NCI-H146 treated with DMSO at 0.1 percent for 48 hours (cell line): ENCODE measurements at regions not wholly inside any gene's neighbourhood (a gene's known extent, or its start where the extent isn't known, plus 50 kb on each side); places are given as distances from the start of the nearest gene placed in this dataset.
"Not testable (repeated sequence)": the region's sequence is repeated elsewhere in the genome, so short reads cannot be mapped to it uniquely, and the experiment has no call there.

Experiments used
- DNase-seq: peaks from one replicate; lab custom pipeline; 2025; ENCODE audit not compliant: unreplicated experiment; lab: John Stamatoyannopoulos, UW

DNA sequence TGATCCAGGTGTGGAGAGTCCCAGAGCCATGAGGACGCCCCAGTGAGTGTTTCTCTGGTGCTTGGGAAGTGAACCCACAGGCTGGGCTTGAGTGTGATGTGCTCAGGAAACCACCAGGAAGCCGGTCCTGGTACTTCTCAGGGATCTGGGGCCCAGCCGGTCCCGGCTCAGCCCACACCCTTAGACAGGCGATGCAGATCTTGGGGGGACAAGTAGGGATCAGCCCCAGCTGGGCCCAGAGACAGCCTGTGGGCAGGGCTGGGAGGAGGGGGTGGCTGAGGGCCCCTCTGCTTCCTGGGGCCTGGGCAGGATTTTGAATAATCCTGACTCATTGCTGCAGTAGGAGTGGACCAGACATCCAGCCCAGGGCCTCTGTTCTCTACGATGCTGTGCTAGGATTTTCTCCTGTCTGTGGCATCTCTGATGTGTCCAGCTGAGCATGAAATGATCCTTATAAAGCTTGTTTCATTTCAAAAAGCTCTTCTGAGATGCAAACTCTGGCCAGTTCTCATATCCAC is 698.0 kb downstream of the PTPRU start:
- DNase-seq: no peak

- DNase-seq: no peak
These were observed 696.7 kb downstream of the PTPRU start for GRCh38 chr1:29933067-29933466.

DNA sequence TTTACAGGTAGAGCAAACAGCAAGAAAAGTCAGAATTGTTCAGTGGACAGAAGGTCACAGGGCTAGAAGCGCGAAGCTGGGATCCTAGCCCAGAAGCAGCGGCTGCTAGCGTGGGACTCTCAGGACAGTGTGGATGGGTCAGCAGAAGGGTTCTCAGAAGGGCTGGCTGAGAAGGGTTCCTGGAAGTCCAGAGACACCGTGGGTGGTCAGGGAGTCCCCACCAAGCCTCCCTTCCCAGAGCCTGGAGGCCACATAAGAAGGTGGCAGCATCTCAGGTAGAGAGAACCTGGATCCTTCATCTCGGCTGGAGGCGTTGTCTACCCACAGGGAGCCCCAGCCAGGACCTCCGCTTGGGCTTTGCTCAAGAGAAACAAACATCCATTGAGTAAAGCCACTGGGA is 696.3 kb downstream of the PTPRU start:
- DNase-seq: no peak

GRCh38 chr1:29931477-29932175 is 695.3 kb downstream of the PTPRU start:
- no peak for DNase-seq

GRCh38 chr1:29925058-29925457 is 688.7 kb downstream of the PTPRU start:
- no peak for DNase-seq

- DNase-seq: no peak
These were observed 687.7 kb downstream of the PTPRU start for GRCh38 chr1:29924017-29924431.

DNA sequence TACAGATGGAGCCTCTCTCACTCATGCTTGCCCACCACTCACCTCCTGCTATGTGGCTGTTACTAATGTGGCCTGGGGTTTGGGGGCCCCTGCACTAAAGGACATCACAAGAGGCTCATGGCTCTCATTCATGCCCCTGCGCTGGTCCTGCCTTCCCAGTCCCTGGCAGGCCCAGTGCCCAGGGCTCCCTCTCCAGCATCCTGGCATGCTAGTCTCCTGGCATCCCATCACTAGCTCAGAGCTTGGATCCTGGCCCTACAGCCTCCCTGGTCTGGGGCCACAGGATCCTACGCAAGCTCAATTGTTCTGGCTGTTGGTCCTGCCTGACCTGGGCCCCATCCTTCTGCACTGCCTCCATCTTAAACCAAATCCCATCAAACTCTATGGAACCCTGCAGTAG is 685.4 kb downstream of the PTPRU start:
- no peak for DNase-seq

- DNase-seq: no peak
These were observed 684.5 kb downstream of the PTPRU start for GRCh38 chr1:29920784-29921183.

GRCh38 chr1:29920316-29920715 is 684.0 kb downstream of the PTPRU start:
- DNase-seq: no peak

GRCh38 chr1:29919041-29919440 is 682.7 kb downstream of the PTPRU start:
- DNase-seq: not testable (repeated sequence)

- no peak for DNase-seq
These were observed 680.5 kb downstream of the PTPRU start for GRCh38 chr1:29916656-29917369.

DNA sequence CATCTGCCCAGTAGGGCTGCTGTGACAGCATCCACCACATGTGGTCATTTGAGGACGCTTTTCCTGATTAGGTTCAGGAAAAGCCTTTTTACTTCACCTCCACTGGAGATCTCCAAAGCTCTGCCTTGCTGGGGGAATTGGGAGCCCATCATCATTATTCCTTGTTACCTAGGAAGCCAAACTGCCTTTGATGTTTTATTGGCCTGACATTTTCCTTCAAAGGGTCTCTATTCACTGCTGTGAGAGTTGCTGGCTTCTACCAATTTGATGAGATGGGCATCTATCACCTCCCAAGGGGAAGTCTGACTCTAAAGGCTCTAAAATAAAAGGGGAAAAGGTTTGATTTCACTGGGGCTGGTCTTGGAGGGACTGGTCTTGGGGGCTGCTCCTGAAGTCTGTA is 678.6 kb downstream of the PTPRU start:
- no peak for DNase-seq

GRCh38 chr1:29912425-29912824 is 676.1 kb downstream of the PTPRU start:
- no peak for DNase-seq

DNA sequence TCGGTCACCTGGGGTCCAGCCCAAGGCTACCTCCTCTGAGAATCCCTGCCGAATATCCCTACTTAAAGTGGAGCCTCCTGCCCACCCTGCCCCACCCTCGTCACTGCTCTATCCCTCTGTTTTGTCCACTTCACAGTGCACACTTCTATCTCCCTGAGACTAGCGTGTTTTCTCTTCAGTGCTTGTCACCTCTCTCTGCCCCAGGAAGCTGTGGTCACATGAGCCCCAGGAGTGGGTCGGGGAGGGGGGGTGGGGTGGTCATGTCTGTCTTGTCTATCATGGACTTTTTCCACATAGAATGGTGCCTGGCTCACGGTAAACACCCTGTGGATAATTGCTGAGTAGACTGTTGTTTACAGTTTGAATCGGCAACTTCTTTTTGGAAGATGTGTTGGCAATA is 673.6 kb downstream of the PTPRU start:
- DNase-seq: no peak

DNA sequence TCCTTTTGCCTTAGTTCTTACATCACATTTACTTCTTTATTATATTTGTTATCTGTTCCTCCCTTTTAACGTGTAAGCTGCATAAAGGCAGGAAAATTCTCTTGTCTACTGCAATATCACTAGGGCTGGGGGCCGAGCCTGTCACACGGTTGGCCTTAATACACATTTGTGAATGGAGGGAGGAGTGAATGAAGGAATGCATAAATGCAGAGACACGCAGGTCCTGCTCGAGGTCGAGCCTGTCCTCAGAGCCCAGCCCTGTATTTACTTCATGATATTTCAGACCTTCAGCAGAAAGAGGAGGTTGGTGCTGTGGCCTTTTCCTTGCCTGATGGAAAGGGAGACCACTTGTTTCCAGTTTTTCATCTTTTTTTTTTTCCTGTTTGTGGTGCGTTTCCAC is 671.3 kb downstream of the PTPRU start:
- DNase-seq: no peak

- no peak for DNase-seq
These were observed 670.6 kb downstream of the PTPRU start for GRCh38 chr1:29906927-29907326.

- DNase-seq: no peak
These were observed 667.3 kb downstream of the PTPRU start for GRCh38 chr1:29903548-29904166.

DNA sequence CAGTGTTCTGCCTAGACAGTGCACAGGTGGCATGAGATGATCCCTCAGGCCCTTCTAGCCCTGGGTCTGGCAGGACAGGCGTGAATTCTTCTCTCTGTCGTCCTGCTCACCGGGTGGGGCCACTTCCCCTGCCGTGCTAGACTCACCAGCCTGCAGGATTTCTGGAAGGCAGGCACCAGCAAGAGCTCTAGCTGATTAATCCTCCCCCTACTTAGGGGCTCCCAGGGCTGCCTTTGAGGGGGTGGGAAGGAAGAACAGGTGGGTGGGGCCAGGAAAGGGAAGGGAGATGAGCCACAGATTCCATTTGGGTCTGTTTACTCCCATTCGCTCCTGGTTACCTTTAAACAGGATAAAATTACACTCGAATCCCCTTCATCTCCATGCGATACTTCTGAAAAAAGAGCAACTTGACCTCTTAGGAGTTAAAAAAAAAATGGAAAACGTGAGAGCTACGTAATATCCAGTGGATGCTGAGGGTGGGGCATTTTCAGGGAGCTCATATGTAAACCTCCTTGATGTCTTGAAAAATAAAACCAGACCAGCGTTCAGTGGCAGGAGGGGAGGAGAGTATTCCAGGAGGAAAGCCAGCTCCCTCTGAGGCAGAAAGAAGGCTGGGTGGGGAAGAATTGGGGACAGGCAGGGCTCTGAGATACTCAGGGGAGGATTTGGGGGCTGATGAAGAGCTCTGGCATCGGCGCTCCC is 665.5 kb downstream of the PTPRU start:
- no peak for DNase-seq

DNA sequence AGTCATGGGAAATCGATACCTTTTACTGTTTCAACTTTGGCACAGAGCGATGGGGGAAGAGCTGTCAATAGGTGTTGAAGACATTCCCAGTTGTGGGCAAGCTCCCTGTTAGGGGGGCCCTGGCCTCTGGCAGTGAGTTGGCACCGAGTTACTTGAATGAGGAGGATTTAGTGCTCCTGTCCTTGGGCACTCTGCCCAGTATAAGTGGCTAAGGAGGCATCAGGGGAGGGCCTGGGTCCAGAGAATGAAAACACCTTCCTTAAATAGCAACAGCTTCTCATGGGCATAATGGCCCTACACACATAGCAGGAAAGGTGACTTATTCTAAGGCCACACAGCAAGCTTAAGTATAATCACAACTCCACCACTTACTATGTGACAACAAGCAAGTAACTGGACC is 664.4 kb downstream of the PTPRU start:
- no peak for DNase-seq

- no peak for DNase-seq
These were observed 663.9 kb downstream of the PTPRU start for GRCh38 chr1:29900104-29900679.
